Panc1 (cell line): ENCODE measurements at regions not wholly inside any gene's neighbourhood (a gene's known extent, or its start where the extent isn't known, plus 50 kb on each side); places are given as distances from the start of the nearest gene placed in this dataset.

Source experiments
- ATAC-seq: fragments of 200-7000 bp; cut with Tn5 transposase; 2 replicates; pipeline ENCODE4 v1.9.1; 2020; ENCODE audit warnings: mild to moderate bottlenecking, moderate library complexity
- BruUV-seq: library from RNA; stranded (reverse); fragments of 400-500 nt; replicated peaks from 2 replicates; lab custom pipeline; 2021; lab: Mats Ljungman, UMichigan
- CTCF ChIA-PET: fragments of 300-600 bp; sonication (Branson Sonifier 250); formaldehyde crosslinking; loops from one replicate; lab custom pipeline; 2022; ENCODE audit warnings: antibody characterized with exemption; lab: Charles Lee
- POLR2A ChIA-PET: fragments of 300-600 bp; sonication (Branson Sonifier 250); formaldehyde crosslinking; loops from one replicate; lab custom pipeline; 2022; ENCODE audit warnings: antibody characterized with exemption; lab: Charles Lee
- DNase-seq: peaks from one replicate; pipeline ENCODE4 v3.0.0-alpha.2; 2010; ENCODE audit warnings: low read depth, low spot score
- H3K27ac ChIP-seq: 2 replicates; pipeline ENCODE4 v1.5.1; 2011; ENCODE audit warnings: mild to moderate bottlenecking, low read length, inconsistent platforms
- H3K27me3 ChIP-seq: fragments of 200-500 bp; sonication (Bioruptor generic); 2 replicates; pipeline ENCODE4 v1.6.0; 2014; ENCODE audit warnings: low read length, inconsistent platforms; ENCODE audit not compliant: control insufficient read depth, insufficient read depth
- H3K36me3 ChIP-seq: fragments of 200-500 bp; sonication (Bioruptor generic); 2 replicates; pipeline ENCODE4 v1.5.1; 2014; ENCODE audit warnings: inconsistent platforms, mild to moderate bottlenecking, low read length, moderate library complexity; ENCODE audit not compliant: control insufficient read depth, insufficient read depth
- H3K4me1 ChIP-seq: 2 replicates; pipeline ENCODE4 v1.5.1; 2011; ENCODE audit warnings: inconsistent platforms, mild to moderate bottlenecking, low read length, moderate library complexity; ENCODE audit not compliant: control insufficient read depth, insufficient read depth
- H3K4me3 ChIP-seq, 2 experiments: 2 replicates each; pipeline ENCODE4 v1.5.1; 2011 to 2012; ENCODE audit warnings: low read depth in 2 of 2, low read length in 2 of 2, mild to moderate bottlenecking in 2 of 2, inconsistent platforms in 1 of 2, moderate library complexity in 1 of 2
- H3K9me3 ChIP-seq: fragments of 200-500 bp; sonication (Bioruptor generic); 2 replicates; pipeline ENCODE4 v1.5.1; 2014; ENCODE audit warnings: low read depth, mild to moderate bottlenecking, inconsistent platforms, low read length, moderate library complexity; ENCODE audit not compliant: control insufficient read depth, insufficient read depth
- POLR2AphosphoS5 ChIP-seq: IDR thresholded peaks from 2 replicates; pipeline ENCODE4 v1.6.1; 2012; ENCODE audit warnings: mild to moderate bottlenecking, low read depth, low read length, moderate library complexity
- SIN3A ChIP-seq: IDR thresholded peaks from 2 replicates; pipeline ENCODE4 v1.6.1; 2012; ENCODE audit warnings: low read depth, mild to moderate bottlenecking, low read length, moderate library complexity, borderline replicate concordance; ENCODE audit not compliant: insufficient read depth
- TCF7L2 ChIP-seq: IDR thresholded peaks from 2 replicates; pipeline ENCODE4 v1.6.1; 2011; ENCODE audit warnings: mild to moderate bottlenecking, low read depth, low read length, inconsistent platforms
- in situ Hi-C: cut with HindIII; loops from 2 replicates; pipeline ENCODE4 v1.10.0; 2016; ENCODE audit warnings: low sequenced_read_pairs, low pct_unique_long_range_greater_than_20kb
- intact Hi-C: fragments of 100-400 bp; cut with micrococcal nuclease; formaldehyde crosslinking; loops from one replicate; pipeline ENCODE4 v1.10.0; 2022; ENCODE audit not compliant: unreplicated experiment
- TF ChIP-seq, protein P1 (sequence below): fragments of 450-650 bp; IDR thresholded peaks from 2 replicates; pipeline ENCODE4 v1.5.1; 2017; ENCODE audit warnings: mild to moderate bottlenecking
- TF ChIP-seq, protein P2 (sequence below), 2 experiments: IDR thresholded peaks; 2 replicates each; pipeline ENCODE4 v1.6.1; 2011 to 2012; ENCODE audit warnings: low read depth in 2 of 2, control low read depth in 1 of 2, low read length in 1 of 2, mild to moderate bottlenecking in 1 of 2, moderate library complexity in 1 of 2; ENCODE audit not compliant: insufficient read depth in 1 of 2

DNA sequence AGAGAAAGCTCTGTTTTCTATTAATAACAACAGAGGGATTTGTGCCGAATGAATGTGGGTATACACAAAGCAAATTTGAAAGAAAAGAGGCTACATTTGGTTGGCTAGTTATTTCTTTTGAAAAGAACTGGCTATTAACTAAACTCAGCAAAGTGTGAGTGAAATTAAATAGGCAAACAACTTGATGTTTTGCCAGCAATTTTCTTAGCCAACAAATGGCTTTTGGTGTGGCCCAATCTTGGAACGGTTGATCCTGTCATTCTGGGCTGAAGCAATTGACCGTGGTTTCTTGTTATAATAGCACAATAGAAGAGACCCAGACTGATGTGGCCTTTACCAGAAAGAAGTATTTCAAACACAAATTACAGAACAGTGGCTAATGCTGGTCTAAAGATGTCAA lies 898.6 kb downstream of the KCNMA1 start:
- ATAC-seq (no peak), DNase-seq (no peak)
- no peaks in the 10 kb centered on the region for H3K36me3 ChIP-seq
- in situ Hi-C loops, result no loop called here
- H3K4me3 ChIP-seq, result no peak overlapping the region
- ChIA-PET POLR2A (no interaction called here), CTCF (no interaction called here)
- H3K9me3 ChIP-seq, result no peaks in the 10 kb centered on the region
- no peak overlapping the region for H3K27ac ChIP-seq
- intact Hi-C loops, result no loop called here
- H3K4me1 ChIP-seq, result no peaks in the 10 kb centered on the region
- BruUV-seq, result no TSS peak
- H3K27me3 ChIP-seq, result peaks cover 19% of the 10 kb centered on the region
- TF ChIP-seq, protein P1, sequence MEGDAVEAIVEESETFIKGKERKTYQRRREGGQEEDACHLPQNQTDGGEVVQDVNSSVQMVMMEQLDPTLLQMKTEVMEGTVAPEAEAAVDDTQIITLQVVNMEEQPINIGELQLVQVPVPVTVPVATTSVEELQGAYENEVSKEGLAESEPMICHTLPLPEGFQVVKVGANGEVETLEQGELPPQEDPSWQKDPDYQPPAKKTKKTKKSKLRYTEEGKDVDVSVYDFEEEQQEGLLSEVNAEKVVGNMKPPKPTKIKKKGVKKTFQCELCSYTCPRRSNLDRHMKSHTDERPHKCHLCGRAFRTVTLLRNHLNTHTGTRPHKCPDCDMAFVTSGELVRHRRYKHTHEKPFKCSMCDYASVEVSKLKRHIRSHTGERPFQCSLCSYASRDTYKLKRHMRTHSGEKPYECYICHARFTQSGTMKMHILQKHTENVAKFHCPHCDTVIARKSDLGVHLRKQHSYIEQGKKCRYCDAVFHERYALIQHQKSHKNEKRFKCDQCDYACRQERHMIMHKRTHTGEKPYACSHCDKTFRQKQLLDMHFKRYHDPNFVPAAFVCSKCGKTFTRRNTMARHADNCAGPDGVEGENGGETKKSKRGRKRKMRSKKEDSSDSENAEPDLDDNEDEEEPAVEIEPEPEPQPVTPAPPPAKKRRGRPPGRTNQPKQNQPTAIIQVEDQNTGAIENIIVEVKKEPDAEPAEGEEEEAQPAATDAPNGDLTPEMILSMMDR, result no peak
- TF ChIP-seq POLR2AphosphoS5 (no peak), SIN3A (no peak)

DNA sequence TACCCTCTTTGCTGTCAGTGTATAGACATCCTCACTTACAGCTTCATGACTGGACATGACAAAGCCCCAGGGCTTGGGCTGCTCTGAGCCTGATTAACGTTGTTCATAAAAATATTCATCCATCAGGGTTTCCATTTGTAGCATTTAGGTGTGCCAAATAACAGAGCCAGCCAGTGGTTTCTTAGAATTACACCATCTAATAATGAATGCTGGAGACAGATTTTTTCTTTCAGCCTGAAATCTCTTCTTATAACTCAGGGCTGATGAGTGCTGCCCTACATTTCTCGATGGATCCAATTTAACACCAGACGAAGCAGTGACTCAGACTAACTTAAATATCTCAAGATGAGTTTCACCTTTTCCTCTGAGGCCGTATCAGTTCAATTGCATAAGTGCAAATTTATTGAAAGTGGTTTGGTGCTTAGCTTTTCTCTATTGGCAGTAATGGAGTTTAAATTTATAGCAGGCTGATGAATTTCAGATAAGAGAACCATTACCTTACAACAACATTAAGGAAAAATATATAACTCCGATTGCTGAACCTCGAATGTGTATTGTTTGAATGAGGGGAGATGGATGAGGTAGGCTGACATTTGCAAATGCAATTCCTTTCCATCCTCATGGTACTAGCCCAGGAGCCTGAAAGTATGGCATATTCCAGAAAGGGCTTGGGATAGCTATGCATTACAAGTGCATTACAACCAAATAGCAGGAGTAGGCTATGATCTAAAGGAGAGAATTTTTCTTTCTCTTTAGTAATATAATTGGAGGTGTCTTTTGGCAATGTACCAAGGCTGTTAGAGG lies 900.6 kb downstream of the KCNMA1 start:
- no TSS peak for BruUV-seq
- H3K9me3 ChIP-seq, result no peaks in the 10 kb centered on the region
- H3K4me3 ChIP-seq, result no peak overlapping the region
- H3K4me1 ChIP-seq, result no peaks in the 10 kb centered on the region
- no peak overlapping the region for H3K27ac ChIP-seq
- no peaks in the 10 kb centered on the region for H3K36me3 ChIP-seq
- ATAC-seq, result no peak
- H3K27me3 ChIP-seq, result peaks cover 19% of the 10 kb centered on the region
- no peak for TF ChIP-seq TCF7L2
- TF ChIP-seq POLR2AphosphoS5, result no peak
- TF ChIP-seq, protein P1, result no peak
- TF ChIP-seq, protein P2, sequence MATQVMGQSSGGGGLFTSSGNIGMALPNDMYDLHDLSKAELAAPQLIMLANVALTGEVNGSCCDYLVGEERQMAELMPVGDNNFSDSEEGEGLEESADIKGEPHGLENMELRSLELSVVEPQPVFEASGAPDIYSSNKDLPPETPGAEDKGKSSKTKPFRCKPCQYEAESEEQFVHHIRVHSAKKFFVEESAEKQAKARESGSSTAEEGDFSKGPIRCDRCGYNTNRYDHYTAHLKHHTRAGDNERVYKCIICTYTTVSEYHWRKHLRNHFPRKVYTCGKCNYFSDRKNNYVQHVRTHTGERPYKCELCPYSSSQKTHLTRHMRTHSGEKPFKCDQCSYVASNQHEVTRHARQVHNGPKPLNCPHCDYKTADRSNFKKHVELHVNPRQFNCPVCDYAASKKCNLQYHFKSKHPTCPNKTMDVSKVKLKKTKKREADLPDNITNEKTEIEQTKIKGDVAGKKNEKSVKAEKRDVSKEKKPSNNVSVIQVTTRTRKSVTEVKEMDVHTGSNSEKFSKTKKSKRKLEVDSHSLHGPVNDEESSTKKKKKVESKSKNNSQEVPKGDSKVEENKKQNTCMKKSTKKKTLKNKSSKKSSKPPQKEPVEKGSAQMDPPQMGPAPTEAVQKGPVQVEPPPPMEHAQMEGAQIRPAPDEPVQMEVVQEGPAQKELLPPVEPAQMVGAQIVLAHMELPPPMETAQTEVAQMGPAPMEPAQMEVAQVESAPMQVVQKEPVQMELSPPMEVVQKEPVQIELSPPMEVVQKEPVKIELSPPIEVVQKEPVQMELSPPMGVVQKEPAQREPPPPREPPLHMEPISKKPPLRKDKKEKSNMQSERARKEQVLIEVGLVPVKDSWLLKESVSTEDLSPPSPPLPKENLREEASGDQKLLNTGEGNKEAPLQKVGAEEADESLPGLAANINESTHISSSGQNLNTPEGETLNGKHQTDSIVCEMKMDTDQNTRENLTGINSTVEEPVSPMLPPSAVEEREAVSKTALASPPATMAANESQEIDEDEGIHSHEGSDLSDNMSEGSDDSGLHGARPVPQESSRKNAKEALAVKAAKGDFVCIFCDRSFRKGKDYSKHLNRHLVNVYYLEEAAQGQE (IDR thresholded peaks at IDR 0.05; ENCODE audit: insufficient read depth in 1 of 2, low read depth in 2 of 2, low read length in 1 of 2), result no peak
- no peak for TF ChIP-seq SIN3A
- in situ Hi-C loops (no loop called here), intact Hi-C loops (no loop called here)
- POLR2A ChIA-PET, result no interaction called here
- DNase-seq, result no peak
- CTCF ChIA-PET, result no interaction called here
